OCI-LY1 (cell line): ENCODE measurements at regions not wholly inside any gene's neighbourhood (a gene's known extent, or its start where the extent isn't known, plus 50 kb on each side); places are given as distances from the start of the nearest gene placed in this dataset.

Experiments
- EZH2 ChIP-seq: fragments of 200-600 bp; sonication (generic), shearing (Covaris generic); IDR thresholded peaks from 2 replicates; pipeline ENCODE4 v1.8.0; 2017; ENCODE audit warnings: borderline replicate concordance, mixed run types, mild to moderate bottlenecking, antibody characterized with exemption, low read length, moderate library complexity, mixed read lengths
- TF ChIP-seq, protein P1 (sequence below): fragments of 200-600 bp; sonication (generic), shearing (Covaris generic); IDR thresholded peaks from 2 replicates; pipeline ENCODE4 v1.5.1; 2017; ENCODE audit warnings: mild to moderate bottlenecking, antibody characterized with exemption, low read length, moderate library complexity, mixed read lengths

DNA sequence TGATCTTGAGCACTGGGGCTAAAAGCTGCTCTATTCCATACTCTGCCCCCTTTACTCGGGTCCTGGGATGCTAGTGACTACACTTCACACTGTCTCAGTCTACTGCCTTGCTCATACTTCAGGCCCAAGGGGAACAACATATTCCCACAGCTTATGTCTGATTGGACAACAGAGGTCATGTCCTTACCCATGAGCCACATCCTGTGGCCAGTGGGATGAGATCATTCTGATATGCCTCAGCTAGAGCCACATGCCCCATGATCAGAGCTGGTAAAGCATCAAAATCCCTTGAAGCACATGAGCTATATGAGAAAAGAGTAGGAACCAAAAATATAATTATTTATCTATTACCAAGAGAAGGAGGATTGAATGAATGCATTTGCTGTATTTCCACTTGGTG is 290.1 kb upstream of the TSHZ3 start:
- TF ChIP-seq, protein P1, sequence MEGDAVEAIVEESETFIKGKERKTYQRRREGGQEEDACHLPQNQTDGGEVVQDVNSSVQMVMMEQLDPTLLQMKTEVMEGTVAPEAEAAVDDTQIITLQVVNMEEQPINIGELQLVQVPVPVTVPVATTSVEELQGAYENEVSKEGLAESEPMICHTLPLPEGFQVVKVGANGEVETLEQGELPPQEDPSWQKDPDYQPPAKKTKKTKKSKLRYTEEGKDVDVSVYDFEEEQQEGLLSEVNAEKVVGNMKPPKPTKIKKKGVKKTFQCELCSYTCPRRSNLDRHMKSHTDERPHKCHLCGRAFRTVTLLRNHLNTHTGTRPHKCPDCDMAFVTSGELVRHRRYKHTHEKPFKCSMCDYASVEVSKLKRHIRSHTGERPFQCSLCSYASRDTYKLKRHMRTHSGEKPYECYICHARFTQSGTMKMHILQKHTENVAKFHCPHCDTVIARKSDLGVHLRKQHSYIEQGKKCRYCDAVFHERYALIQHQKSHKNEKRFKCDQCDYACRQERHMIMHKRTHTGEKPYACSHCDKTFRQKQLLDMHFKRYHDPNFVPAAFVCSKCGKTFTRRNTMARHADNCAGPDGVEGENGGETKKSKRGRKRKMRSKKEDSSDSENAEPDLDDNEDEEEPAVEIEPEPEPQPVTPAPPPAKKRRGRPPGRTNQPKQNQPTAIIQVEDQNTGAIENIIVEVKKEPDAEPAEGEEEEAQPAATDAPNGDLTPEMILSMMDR = no peak
- TF ChIP-seq EZH2 = no peak
